ENCODE measurements at regions not wholly inside any gene's neighbourhood (a gene's known extent, or its start where the extent isn't known, plus 50 kb on each side); places are given as distances from the start of the nearest gene placed in this dataset.

GRCh38 chr2:67674668-67675067, 277.5 kb downstream of the ETAA1 start:
- Histone ChIP-seq H3K9me2 (ENCODE audit: insufficient read depth, low read length) (no peaks in the 10 kb centered on the region), H3K36me3 (ENCODE audit: insufficient read depth, low read length) (no peaks in the 10 kb centered on the region), H4K20me1 (ENCODE audit: insufficient read depth) (no peaks in the 10 kb centered on the region), H3K4me2 (ENCODE audit: low read length) (no peak overlapping the region), H3K27ac (ENCODE audit: low read length) (no peak overlapping the region), H3K9ac (ENCODE audit: low read length) (no peak overlapping the region), H3K4me3 (ENCODE audit: low read length) (no peak overlapping the region), H3K9me3 (ENCODE audit: low read length) (no peaks in the 10 kb centered on the region), H3F3A (ENCODE audit: insufficient read depth, low read length, poor library complexity, severe bottlenecking) (no peaks in the 10 kb centered on the region), H2AFZ (ENCODE audit: low read depth, low read length) (no peak overlapping the region), H3K27me3 (ENCODE audit: insufficient read depth, low read depth, low read length) (no peaks in the 10 kb centered on the region), H3K79me2 (replicated peaks; ENCODE audit: insufficient read depth, low read length) (no peaks in the 10 kb centered on the region)
- no peak for TF ChIP-seq EZH2 (IDR thresholded peaks at IDR 0.05; ENCODE audit: borderline replicate concordance, insufficient read depth, low read length, poor library complexity, severe bottlenecking)
- TF ChIP-seq REST (IDR thresholded peaks at IDR 0.05; ENCODE audit: borderline replicate concordance), result no peak
- TF ChIP-seq POLR2AphosphoS5 (IDR thresholded peaks at IDR 0.05), result no peak
- TF ChIP-seq SMC3 (conservative IDR thresholded peaks at IDR 0.05; ENCODE audit: poor library complexity), result no peak
- TF ChIP-seq CTCF (IDR thresholded peaks at IDR 0.05; ENCODE audit: poor library complexity, severe bottlenecking), result no peak
- TF ChIP-seq RAD21 (conservative IDR thresholded peaks at IDR 0.05), result no peak

- no peak overlapping the region for H3K4me2 ChIP-seq (ENCODE audit: low read length)
- H3K4me3 ChIP-seq (ENCODE audit: low read length), result no peak overlapping the region
- no peaks in the 10 kb centered on the region for H3K36me3 ChIP-seq (ENCODE audit: insufficient read depth, low read length)
- no peak overlapping the region for H3K9ac ChIP-seq (ENCODE audit: low read length)
- H3K79me2 ChIP-seq (replicated peaks; ENCODE audit: insufficient read depth, low read length), result no peaks in the 10 kb centered on the region
- H3K27ac ChIP-seq (ENCODE audit: low read length), result no peak overlapping the region
- no peaks in the 10 kb centered on the region for H3K27me3 ChIP-seq (ENCODE audit: insufficient read depth, low read depth, low read length)
- no peaks in the 10 kb centered on the region for H4K20me1 ChIP-seq (ENCODE audit: insufficient read depth)
- no peaks in the 10 kb centered on the region for H3F3A ChIP-seq (ENCODE audit: insufficient read depth, low read length, poor library complexity, severe bottlenecking)
- TF ChIP-seq POLR2AphosphoS5 (IDR thresholded peaks at IDR 0.05) (no peak), EP300 (conservative IDR thresholded peaks at IDR 0.05; ENCODE audit: poor library complexity, severe bottlenecking) (no peak), REST (IDR thresholded peaks at IDR 0.05; ENCODE audit: borderline replicate concordance) (no peak), EZH2 (IDR thresholded peaks at IDR 0.05; ENCODE audit: borderline replicate concordance, insufficient read depth, low read length, poor library complexity, severe bottlenecking) (no peak), CTCF (IDR thresholded peaks at IDR 0.05; ENCODE audit: poor library complexity, severe bottlenecking) (no peak), SMC3 (conservative IDR thresholded peaks at IDR 0.05; ENCODE audit: poor library complexity) (no peak), TAF1 (IDR thresholded peaks at IDR 0.05; ENCODE audit: low read depth) (no peak), MXI1 (conservative IDR thresholded peaks at IDR 0.05; ENCODE audit: poor library complexity, severe bottlenecking) (no peak), RAD21 (conservative IDR thresholded peaks at IDR 0.05) (no peak)
- no peaks in the 10 kb centered on the region for H3K9me2 ChIP-seq (ENCODE audit: insufficient read depth, low read length)
- H3K9me3 ChIP-seq (ENCODE audit: low read length), result no peaks in the 10 kb centered on the region
- no peak overlapping the region for H2AFZ ChIP-seq (ENCODE audit: low read depth, low read length)
Observed at GRCh38 chr2:67684991-67685390, 287.9 kb downstream of the ETAA1 start.

All from neural cell (in vitro differentiated cells).